H1 (cell line): ENCODE measurements at regions not wholly inside any gene's neighbourhood (a gene's known extent, or its start where the extent isn't known, plus 50 kb on each side); places are given as distances from the start of the nearest gene placed in this dataset.

Source experiments
- CBX8 ChIP-seq: fragments of 300-800, 300-1000 bp; sonication (generic); IDR thresholded peaks from 2 replicates; pipeline ENCODE4 v1.7.1; 2016; ENCODE audit warnings: low read depth, low read length, borderline replicate concordance
- CEBPB ChIP-seq: IDR thresholded peaks from 2 replicates; pipeline ENCODE4 v1.6.1; 2012; ENCODE audit warnings: low read depth, low read length
- CHD7 ChIP-seq: fragments of 300-600 bp; sonication (generic); IDR thresholded peaks from 2 replicates; pipeline ENCODE4 v1.7.1; 2012; ENCODE audit warnings: low read length, moderate library complexity, mild to moderate bottlenecking, inconsistent platforms; ENCODE audit not compliant: insufficient replicate concordance
- CREB1 ChIP-seq: IDR thresholded peaks from 2 replicates; pipeline ENCODE4 v1.6.1; 2012; ENCODE audit warnings: inconsistent platforms
- E2F6 ChIP-seq: IDR thresholded peaks from 2 replicates; pipeline ENCODE4 v1.6.1; 2012; ENCODE audit warnings: inconsistent platforms
- POU5F1 ChIP-seq: IDR thresholded peaks from 2 replicates; pipeline ENCODE4 v1.6.1; 2011; ENCODE audit warnings: low read depth, mild to moderate bottlenecking, low read length, moderate library complexity
- RFX5 ChIP-seq: IDR thresholded peaks from 2 replicates; pipeline ENCODE4 v1.6.1; 2011; ENCODE audit warnings: low read depth, low read length, improper control_type of control experiment, borderline replicate concordance

DNA sequence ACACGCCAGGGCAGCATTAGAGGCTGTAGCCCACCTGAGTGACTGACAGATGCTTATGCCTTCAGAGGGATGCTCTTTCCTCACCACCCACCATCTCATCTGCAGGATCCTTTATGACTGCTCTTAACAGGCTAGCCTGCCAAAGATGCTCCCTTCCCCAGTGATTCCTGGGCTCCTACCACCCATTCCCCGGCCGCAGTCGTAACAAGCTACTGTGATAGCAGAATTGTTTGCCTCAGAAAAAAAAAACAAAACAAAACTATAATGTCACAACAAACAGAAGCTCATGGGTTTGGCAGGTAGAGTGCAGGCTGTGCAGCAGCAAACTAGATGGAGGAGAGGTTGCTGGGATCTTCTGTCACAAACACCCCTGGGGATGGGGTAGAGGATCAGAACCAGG, 343.9 kb upstream of the ZMIZ1 start (continued):
- TF ChIP-seq CHD7 (no peak), CEBPB (no peak), E2F6 (no peak), CBX8 (no peak), CREB1 (no peak), RFX5 (no peak), POU5F1 (no peak)
